COLO668 (cell line): ENCODE measurements at regions not wholly inside any gene's neighbourhood (a gene's known extent, or its start where the extent isn't known, plus 50 kb on each side); places are given as distances from the start of the nearest gene placed in this dataset.

ENCODE experiments used
- DNase-seq: peaks from one replicate; lab custom pipeline; 2025; ENCODE audit not compliant: unreplicated experiment; lab: John Stamatoyannopoulos, UW

- no peak for DNase-seq
Observed at GRCh38 chr2:66790651-66791181, 355.8 kb downstream of the MEIS1 start.

GRCh38 chr2:66794070-66794469 is 359.1 kb downstream of the MEIS1 start:
- DNase-seq: no peak

- DNase-seq: no peak
Observed at GRCh38 chr2:66794551-66794950, 359.6 kb downstream of the MEIS1 start.

- no peak for DNase-seq
Observed at GRCh38 chr2:66802877-66803276, 368.0 kb downstream of the MEIS1 start.

GRCh38 chr2:66803726-66804125 is 368.8 kb downstream of the MEIS1 start:
- no peak for DNase-seq

GRCh38 chr2:66805016-66805865 is 370.3 kb downstream of the MEIS1 start:
- no peak for DNase-seq

- no peak for DNase-seq
Observed at GRCh38 chr2:66805968-66806367, 371.0 kb downstream of the MEIS1 start.

- DNase-seq: no peak
Observed at GRCh38 chr2:66813525-66813924, 378.6 kb downstream of the MEIS1 start.

- no peak for DNase-seq
Observed at GRCh38 chr2:66813976-66814375, 379.1 kb downstream of the MEIS1 start.

GRCh38 chr2:66814916-66815315 is 380.0 kb downstream of the MEIS1 start:
- no peak for DNase-seq

- DNase-seq: no peak
Observed at GRCh38 chr2:66815886-66816285, 381.0 kb downstream of the MEIS1 start.

- DNase-seq: no peak
Observed at GRCh38 chr2:66821168-66821567, 386.2 kb downstream of the MEIS1 start.

GRCh38 chr2:66822186-66822585 is 387.3 kb downstream of the MEIS1 start:
- no peak for DNase-seq

- no peak for DNase-seq
Observed at GRCh38 chr2:66824926-66825325, 390.0 kb downstream of the MEIS1 start.

- no peak for DNase-seq
Observed at GRCh38 chr2:66827851-66828250, 392.9 kb downstream of the MEIS1 start.

- no peak for DNase-seq
Observed at GRCh38 chr2:66828876-66829275, 394.0 kb downstream of the MEIS1 start.

GRCh38 chr2:66830881-66831280 is 396.0 kb downstream of the MEIS1 start:
- no peak for DNase-seq

- DNase-seq: no peak
Observed at GRCh38 chr2:66832646-66833435, 397.9 kb downstream of the MEIS1 start.

GRCh38 chr2:66834859-66835258 is 399.9 kb downstream of the MEIS1 start:
- DNase-seq: no peak

GRCh38 chr2:66836851-66837250 is 401.9 kb downstream of the MEIS1 start:
- no peak for DNase-seq

- DNase-seq: no peak
Observed at GRCh38 chr2:66839551-66840320, 404.8 kb downstream of the MEIS1 start.
